ENCODE measurements at regions not wholly inside any gene's neighbourhood (a gene's known extent, or its start where the extent isn't known, plus 50 kb on each side); places are given as distances from the start of the nearest gene placed in this dataset.

DNA sequence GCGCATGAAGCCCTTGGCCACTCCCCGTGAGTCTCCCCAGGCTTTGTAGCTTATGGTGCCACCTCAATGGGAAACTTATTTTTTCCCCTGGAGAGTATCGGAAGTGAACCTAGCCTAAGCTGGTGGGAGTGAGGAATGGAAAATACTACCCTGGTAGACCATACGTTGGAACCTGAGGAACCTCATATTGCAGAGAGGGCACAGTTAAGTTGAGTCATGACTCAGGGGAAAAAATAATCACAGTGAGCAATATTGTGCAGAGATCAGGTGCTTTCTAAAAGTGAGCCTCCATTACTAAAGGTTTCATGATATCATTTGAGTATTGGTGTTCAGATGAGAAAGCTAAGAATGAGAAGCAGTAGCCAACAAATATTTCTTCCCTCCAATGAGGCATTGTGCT lies 360.5 kb upstream of the NT5C1B start:
- H3K4me3 ChIP-seq (replicated peaks in 1 of 3; ENCODE audit: insufficient read depth in 1 of 3, low read depth in 2 of 3, low read length in 3 of 3): no peak overlapping the region
- no peaks in the 10 kb centered on the region; a peak in 1 of 5 replicates for H3K27me3 ChIP-seq (ENCODE audit: control insufficient read depth in 1 of 2, insufficient read depth in 2 of 2, low read length in 2 of 2)
- no peak overlapping the region for H3K9ac ChIP-seq (ENCODE audit: insufficient read depth, low read depth, low read length)
- intact Hi-C loops (cut with micrococcal nuclease; ENCODE audit: unreplicated experiment) (no loop called here), in situ Hi-C loops (cut with HindIII; ENCODE audit: extremely low pct_ligation_motif_present, low pct_unique_long_range_greater_than_20kb) (no loop called here)
- WGBS (ENCODE audit: low lambda C conversion rate): 74% methylated on average over 4 of the region's 4 CpGs
- no peaks in the 10 kb centered on the region for H3K79me2 ChIP-seq (ENCODE audit: insufficient read depth, low read length)
- no peaks in the 10 kb centered on the region for H3K36me3 ChIP-seq (replicated peaks in 1 of 2; ENCODE audit: control insufficient read depth in 1 of 2, insufficient read depth in 2 of 2, low read length in 2 of 2)
- no peak for FAIRE-seq
- no peak for DNase-seq (ENCODE audit: low spot score)
- POLR2A ChIA-PET: no interaction called here
- no peaks in the 10 kb centered on the region for H4K20me1 ChIP-seq (ENCODE audit: insufficient read depth, low read length)
- H2AFZ ChIP-seq (ENCODE audit: low read length): no peak overlapping the region
- H3K4me2 ChIP-seq (ENCODE audit: low read depth, low read length): no peak overlapping the region
- H3K4me1 ChIP-seq (ENCODE audit: insufficient read depth, low read length): no peaks in the 10 kb centered on the region
- no TSS peak for BruUV-seq (replicated peaks)
- TF ChIP-seq FOSL1 (CRISPR knock-in tag; IDR thresholded peaks at IDR 0.05; ENCODE audit: borderline replicate concordance): no peak
- no peak for TF ChIP-seq RBAK (CRISPR knock-in tag; IDR thresholded peaks at IDR 0.05)
- no peaks in the 10 kb centered on the region for H3K9me3 ChIP-seq (ENCODE audit: low read length)
- CTCF ChIA-PET (ENCODE audit: low intra/inter-chr PET ratio, low total read pairs): no interaction called here
- ATAC-seq: no peak
- no peak overlapping the region for H3K27ac ChIP-seq (ENCODE audit: extremely low read length, insufficient read depth, low read length)

- no peak for TF ChIP-seq NCOA5 (CRISPR knock-in tag; IDR thresholded peaks at IDR 0.05)
- TF ChIP-seq HCFC1 (IDR thresholded peaks at IDR 0.05; ENCODE audit: low read depth, low read length): no peak
- TF ChIP-seq ZNF652 (CRISPR knock-in tag; IDR thresholded peaks at IDR 0.05; ENCODE audit: borderline replicate concordance, low read depth): no peak
- no peak for TF ChIP-seq RELA (CRISPR knock-in tag; IDR thresholded peaks at IDR 0.05)
- TF ChIP-seq SALL1 (CRISPR knock-in tag; IDR thresholded peaks at IDR 0.05): no peak
- no peak for TF ChIP-seq HOXA5 (CRISPR knock-in tag; IDR thresholded peaks at IDR 0.05)
- no peak for TF ChIP-seq ATM (IDR thresholded peaks at IDR 0.05; ENCODE audit: borderline replicate concordance)
- no peak for TF ChIP-seq ZNF605 (CRISPR knock-in tag; IDR thresholded peaks at IDR 0.05)
- TF ChIP-seq ZNF563 (CRISPR knock-in tag; IDR thresholded peaks at IDR 0.05): no peak
- no peak for TF ChIP-seq SRF (IDR thresholded peaks at IDR 0.05; ENCODE audit: low read depth, low read length)
- no peak for TF ChIP-seq ZNF724P (CRISPR knock-in tag; IDR thresholded peaks at IDR 0.05; ENCODE audit: borderline replicate concordance)
- TF ChIP-seq ZFAT (CRISPR knock-in tag; conservative IDR thresholded peaks at IDR 0.05): no peak
- TF ChIP-seq SAFB2 (CRISPR knock-in tag; IDR thresholded peaks at IDR 0.05; ENCODE audit: borderline replicate concordance, low read depth): no peak
- no peak for TF ChIP-seq ZNF564 (CRISPR knock-in tag; IDR thresholded peaks at IDR 0.05)
- no peak for TF ChIP-seq ZNF468 (CRISPR knock-in tag; IDR thresholded peaks at IDR 0.05)
- TF ChIP-seq MAF1 (CRISPR knock-in tag; IDR thresholded peaks at IDR 0.05; ENCODE audit: borderline replicate concordance): no peak
- TF ChIP-seq GLMP (CRISPR knock-in tag; IDR thresholded peaks at IDR 0.05; ENCODE audit: borderline replicate concordance): no peak
- no peak for TF ChIP-seq SIN3B (IDR thresholded peaks at IDR 0.05; ENCODE audit: low read length)
- TF ChIP-seq CBFB (CRISPR knock-in tag; IDR thresholded peaks at IDR 0.05): no peak
- intact Hi-C loops (cut with micrococcal nuclease; ENCODE audit: unreplicated experiment) (no loop called here), in situ Hi-C loops (cut with HindIII; ENCODE audit: extremely low pct_ligation_motif_present, low pct_unique_long_range_greater_than_20kb) (no loop called here)
- POLR2A ChIA-PET: no interaction called here
- H2AFZ ChIP-seq (ENCODE audit: low read length): no peak overlapping the region
- H3K9me3 ChIP-seq (ENCODE audit: low read length): no peaks in the 10 kb centered on the region
- no peaks in the 10 kb centered on the region for H3K79me2 ChIP-seq (ENCODE audit: insufficient read depth, low read length)
- H4K20me1 ChIP-seq (ENCODE audit: insufficient read depth, low read length): no peaks in the 10 kb centered on the region
- DNase-seq (ENCODE audit: low spot score) (no peak), FAIRE-seq (no peak), ATAC-seq (no peak)
- no TSS peak for BruUV-seq (replicated peaks)
- H3K4me3 ChIP-seq (replicated peaks in 1 of 3; ENCODE audit: insufficient read depth in 1 of 3, low read depth in 2 of 3, low read length in 3 of 3): no peak overlapping the region
- CTCF ChIA-PET (ENCODE audit: low intra/inter-chr PET ratio, low total read pairs): no interaction called here
- H3K4me1 ChIP-seq (ENCODE audit: insufficient read depth, low read length): no peaks in the 10 kb centered on the region
- H3K27ac ChIP-seq (ENCODE audit: extremely low read length, insufficient read depth, low read length): no peak overlapping the region
- H3K36me3 ChIP-seq (replicated peaks in 1 of 2; ENCODE audit: control insufficient read depth in 1 of 2, insufficient read depth in 2 of 2, low read length in 2 of 2): no peaks in the 10 kb centered on the region
- H3K27me3 ChIP-seq (ENCODE audit: control insufficient read depth in 1 of 2, insufficient read depth in 2 of 2, low read length in 2 of 2): no peaks in the 10 kb centered on the region
- H3K9ac ChIP-seq (ENCODE audit: insufficient read depth, low read depth, low read length): no peak overlapping the region
- WGBS (ENCODE audit: low lambda C conversion rate): 45% methylated on average over 2 of the region's 2 CpGs
- no peak overlapping the region for H3K4me2 ChIP-seq (ENCODE audit: low read depth, low read length)
These were observed 350.8 kb upstream of the NT5C1B start for GRCh38 chr2:18940184-18940583.
